ENCODE measurements at regions not wholly inside any gene's neighbourhood (a gene's known extent, or its start where the extent isn't known, plus 50 kb on each side); places are given as distances from the start of the nearest gene placed in this dataset.

DNA sequence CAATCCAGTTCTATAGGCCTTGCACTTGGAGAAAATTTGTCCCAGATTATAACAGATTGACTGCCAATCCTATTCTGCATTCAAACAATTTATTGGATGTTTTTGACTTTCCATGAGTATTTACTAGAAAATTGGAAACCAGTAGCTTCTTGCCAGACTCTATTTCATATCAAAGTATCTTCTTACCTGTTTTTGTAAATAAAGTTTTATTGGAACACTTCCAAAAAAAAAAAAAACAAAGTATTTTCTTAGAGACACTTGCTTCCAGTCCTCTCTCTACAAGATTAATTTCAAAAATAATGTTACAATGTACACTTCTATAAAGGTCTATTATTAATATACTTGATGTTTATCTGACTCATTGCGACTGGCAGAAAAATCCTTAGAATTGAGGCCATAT lies 209.2 kb upstream of the PCDH9 start (continued):
- TF ChIP-seq E2F6 (IDR thresholded peaks at IDR 0.05) (no peak), POU5F1 (IDR thresholded peaks at IDR 0.05; ENCODE audit: low read depth, low read length) (no peak), EGR1 (IDR thresholded peaks at IDR 0.05; ENCODE audit: borderline replicate concordance, low read depth, low read length) (no peak), GTF2F1 (IDR thresholded peaks at IDR 0.05; ENCODE audit: borderline replicate concordance, low read depth, low read length) (no peak), JUND (IDR thresholded peaks at IDR 0.05; ENCODE audit: low read length) (no peak), RNF2 (IDR thresholded peaks at IDR 0.05; ENCODE audit: borderline replicate concordance, low read depth, low read length, missing control alignments, poor library complexity, severe bottlenecking) (no peak), MAX (IDR thresholded peaks at IDR 0.05) (no peak)

All from H1 (cell line).